Endothelial cell of umbilical vein (primary cell): ENCODE measurements at regions not wholly inside any gene's neighbourhood (a gene's known extent, or its start where the extent isn't known, plus 50 kb on each side); places are given as distances from the start of the nearest gene placed in this dataset.

Experiments
- BruUV-seq: library from RNA; stranded (reverse); fragments of 400-500 nt; replicated peaks from 2 replicates; lab custom pipeline; 2021; lab: Mats Ljungman, UMichigan
- CTCF ChIA-PET: fragments of 300-600, 350-600 bp; sonication (Branson Sonifier 250); formaldehyde crosslinking; loops from one replicate; lab custom pipeline; 2021; ENCODE audit warnings: antibody characterized with exemption, inconsistent platforms; lab: Charles Lee
- POLR2A ChIA-PET: fragments of 300-600, 350-600 bp; sonication (Branson Sonifier 250); formaldehyde crosslinking; loops from one replicate; lab custom pipeline; 2021; ENCODE audit warnings: antibody characterized with exemption, inconsistent platforms; lab: Charles Lee
- DNase-seq: peaks from one replicate; pipeline ENCODE4 v3.0.0-alpha.2; 2011; ENCODE audit warnings: low read depth, low spot score
- FAIRE-seq: peaks from 2 replicates; lab custom pipeline; 2011; peaks lifted over from hg19 to GRCh38; lab: Jason Lieb, UNC
- H2AFZ ChIP-seq: 2 replicates; pipeline ENCODE4 v1.6.0; 2012; ENCODE audit warnings: low read depth, low read length, control low read depth, inconsistent platforms
- H3K27ac ChIP-seq: 2 replicates; pipeline ENCODE4 v1.5.1; 2011; ENCODE audit warnings: low read depth, mild to moderate bottlenecking, control low read depth, low read length, moderate library complexity; ENCODE audit not compliant: insufficient read depth
- H3K27me3 ChIP-seq, 2 experiments: 2 replicates each; pipeline versions ENCODE4 v1.6.0 to v1.6.1; 2011; ENCODE audit warnings: low read length in 2 of 2, mixed read lengths in 1 of 2; ENCODE audit not compliant: control insufficient read depth in 2 of 2, insufficient read depth in 2 of 2
- H3K36me3 ChIP-seq, 2 experiments: 2 replicates in 1 of 2; 3 replicates in 1 of 2; pipeline ENCODE4 v1.5.1; 2011; ENCODE audit warnings: low read length in 2 of 2, mild to moderate bottlenecking in 1 of 2, moderate library complexity in 1 of 2; ENCODE audit not compliant: control insufficient read depth in 2 of 2, insufficient read depth in 2 of 2; ENCODE audit errors: extremely low read depth in 1 of 2
- H3K4me1 ChIP-seq: 3 replicates; pipeline ENCODE4 v1.5.1; 2011; ENCODE audit warnings: mild to moderate bottlenecking, low read length; ENCODE audit not compliant: control insufficient read depth, insufficient read depth; ENCODE audit errors: extremely low read depth
- H3K4me2 ChIP-seq: 2 replicates; pipeline ENCODE4 v1.6.1; 2011; ENCODE audit warnings: low read length, control low read depth, mixed read lengths; ENCODE audit not compliant: insufficient read depth
- H3K4me3 ChIP-seq, 3 experiments: fragments of 200-600 bp in 1 of 3; sonication (generic), shearing (Covaris generic) in 1 of 3; replicated peaks in 1 of 3; 2 replicates each; pipeline ENCODE4 v1.5.1; 2011 to 2016; ENCODE audit warnings: control low read depth in 3 of 3, low read length in 3 of 3, mild to moderate bottlenecking in 2 of 3, inconsistent platforms in 1 of 3, low read depth in 1 of 3, moderate library complexity in 1 of 3; ENCODE audit not compliant: insufficient read depth in 1 of 3
- H3K79me2 ChIP-seq: 2 replicates; pipeline ENCODE4 v1.6.0; 2012; ENCODE audit warnings: low read length, inconsistent platforms; ENCODE audit not compliant: control insufficient read depth, insufficient read depth
- H3K9ac ChIP-seq: replicated peaks from 2 replicates; pipeline ENCODE3; 2011; ENCODE audit warnings: low read length, control low read depth; ENCODE audit not compliant: insufficient read depth; ENCODE audit errors: extremely low read depth
- H3K9me1 ChIP-seq: replicated peaks from 3 replicates; pipeline ENCODE4 v1.6.0; 2011; ENCODE audit warnings: mild to moderate bottlenecking, low read length; ENCODE audit not compliant: control insufficient read depth, insufficient read depth; ENCODE audit errors: extremely low read depth
- H3K9me3 ChIP-seq: replicated peaks from 2 replicates; pipeline ENCODE4 v1.5.1; 2012; ENCODE audit warnings: low read length, inconsistent platforms; ENCODE audit not compliant: control insufficient read depth, insufficient read depth
- H4K20me1 ChIP-seq: replicated peaks from 2 replicates; pipeline ENCODE3; 2011; ENCODE audit warnings: mild to moderate bottlenecking, low read length; ENCODE audit not compliant: control insufficient read depth, insufficient read depth; ENCODE audit errors: extremely low read depth
- EZH2 ChIP-seq: IDR thresholded peaks from 2 replicates; pipeline ENCODE4 v1.6.1; 2012; ENCODE audit warnings: borderline replicate concordance, low read depth, mild to moderate bottlenecking, moderate library complexity, low read length, inconsistent platforms; ENCODE audit not compliant: severe bottlenecking
- GATA2 ChIP-seq: IDR thresholded peaks from 2 replicates; pipeline ENCODE4 v1.7.0; 2011; ENCODE audit warnings: low read depth, mild to moderate bottlenecking, moderate library complexity, mixed read lengths, low read length; ENCODE audit not compliant: insufficient read length, insufficient read depth
- JUN ChIP-seq: IDR thresholded peaks from 2 replicates; pipeline ENCODE4 v1.6.1; 2011; ENCODE audit warnings: borderline replicate concordance, low read depth; ENCODE audit not compliant: insufficient read length, insufficient read depth
- POLR2A ChIP-seq: IDR thresholded peaks from 2 replicates; pipeline ENCODE4 v1.6.1; 2012; ENCODE audit warnings: low read depth, mild to moderate bottlenecking, control low read depth, low read length
- POLR2AphosphoS5 ChIP-seq: IDR thresholded peaks from 2 replicates; pipeline ENCODE4 v1.6.1; 2012; ENCODE audit warnings: low read depth, mild to moderate bottlenecking, control low read depth, low read length, moderate library complexity; ENCODE audit not compliant: insufficient read depth
- dilution Hi-C: fragments of 300-500 bp; cut with MboI; formaldehyde crosslinking; loops from one replicate; pipeline ENCODE4 v1.15.0; 2019; ENCODE audit warnings: low sequenced_read_pairs; ENCODE audit not compliant: extremely low pct_ligation_motif_present
- intact Hi-C: fragments of 100-400 bp; cut with micrococcal nuclease; formaldehyde crosslinking; loops from one replicate; pipeline ENCODE4 v1.10.0; 2022
- TF ChIP-seq, protein P1 (sequence below), 2 donors: IDR thresholded peaks; 1 replicate in 1 of 2; 2 replicates in 1 of 2; pipeline ENCODE4 v1.5.1; 2011; ENCODE audit warnings: low read length in 2 of 2, mild to moderate bottlenecking in 2 of 2, moderate library complexity in 2 of 2, control low read depth in 1 of 2, inconsistent platforms in 1 of 2, low read depth in 1 of 2; ENCODE audit not compliant: insufficient read depth in 1 of 2; ENCODE audit errors: extremely low read depth in 1 of 2
- TF ChIP-seq, protein P2 (sequence below): IDR thresholded peaks from 2 replicates; pipeline ENCODE4 v1.6.1; 2011; ENCODE audit not compliant: insufficient read depth, insufficient read length

DNA sequence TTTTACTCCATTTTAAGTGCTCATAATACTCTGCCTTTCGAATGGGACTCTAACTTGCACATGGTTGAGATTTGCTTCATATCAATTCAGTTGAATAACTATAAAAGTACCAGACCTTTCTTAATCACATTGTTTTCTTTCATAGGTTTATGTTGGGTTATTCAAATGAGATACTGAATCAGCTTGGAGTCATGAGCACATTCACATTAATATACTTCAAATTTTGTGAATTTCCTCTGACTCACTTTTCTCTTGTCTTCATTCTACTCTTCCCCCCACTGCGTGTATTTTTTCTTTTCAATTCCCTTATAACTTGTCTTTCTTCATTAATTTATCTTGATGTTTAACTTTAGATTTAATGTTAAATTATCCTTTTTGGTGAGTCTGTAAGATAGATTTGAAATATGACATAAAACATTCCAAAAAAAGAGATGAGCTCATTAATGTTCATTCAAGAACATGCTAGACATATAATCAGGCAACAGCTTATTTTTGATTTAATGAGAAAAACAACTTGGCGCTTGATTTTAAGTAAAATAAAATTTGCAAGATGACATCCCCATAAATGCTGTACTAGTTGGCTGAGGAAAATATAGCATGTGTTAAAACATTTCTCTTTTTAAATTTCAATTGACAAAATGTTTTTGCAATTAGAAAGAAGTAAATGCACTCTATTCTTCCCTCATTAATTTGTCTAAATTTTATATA, 736.0 kb downstream of the CD109 start:
- ChIA-PET POLR2A (no interaction called here), CTCF (interaction anchor here (0.9 to 2.0 kb wide), 3 partner anchors 9 to 777 kb away, joined by 3 to 6 read pairs (median 3); no protein-coding TSS in a partner anchor)
- Histone ChIP-seq H2AFZ (no peak overlapping the region), H3K36me3 (no peaks in the 10 kb centered on the region), H3K9me1 (no peaks in the 10 kb centered on the region), H3K9ac (no peak overlapping the region), H3K4me3 (no peak overlapping the region), H3K4me1 (no peaks in the 10 kb centered on the region), H3K9me3 (no peaks in the 10 kb centered on the region), H3K79me2 (no peaks in the 10 kb centered on the region), H3K27me3 (peaks cover 0 to 4% of the 10 kb centered on the region in 2 experiments), H3K4me2 (no peak overlapping the region), H4K20me1 (no peaks in the 10 kb centered on the region), H3K27ac (no peak overlapping the region)
- dilution Hi-C loops (no loop called here), intact Hi-C loops (no loop called here)
- DNase-seq = no peak
- BruUV-seq = no TSS peak
- TF ChIP-seq EZH2 = no peak
- TF ChIP-seq, protein P1, sequence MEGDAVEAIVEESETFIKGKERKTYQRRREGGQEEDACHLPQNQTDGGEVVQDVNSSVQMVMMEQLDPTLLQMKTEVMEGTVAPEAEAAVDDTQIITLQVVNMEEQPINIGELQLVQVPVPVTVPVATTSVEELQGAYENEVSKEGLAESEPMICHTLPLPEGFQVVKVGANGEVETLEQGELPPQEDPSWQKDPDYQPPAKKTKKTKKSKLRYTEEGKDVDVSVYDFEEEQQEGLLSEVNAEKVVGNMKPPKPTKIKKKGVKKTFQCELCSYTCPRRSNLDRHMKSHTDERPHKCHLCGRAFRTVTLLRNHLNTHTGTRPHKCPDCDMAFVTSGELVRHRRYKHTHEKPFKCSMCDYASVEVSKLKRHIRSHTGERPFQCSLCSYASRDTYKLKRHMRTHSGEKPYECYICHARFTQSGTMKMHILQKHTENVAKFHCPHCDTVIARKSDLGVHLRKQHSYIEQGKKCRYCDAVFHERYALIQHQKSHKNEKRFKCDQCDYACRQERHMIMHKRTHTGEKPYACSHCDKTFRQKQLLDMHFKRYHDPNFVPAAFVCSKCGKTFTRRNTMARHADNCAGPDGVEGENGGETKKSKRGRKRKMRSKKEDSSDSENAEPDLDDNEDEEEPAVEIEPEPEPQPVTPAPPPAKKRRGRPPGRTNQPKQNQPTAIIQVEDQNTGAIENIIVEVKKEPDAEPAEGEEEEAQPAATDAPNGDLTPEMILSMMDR (IDR thresholded peaks at IDR 0.05; ENCODE audit: extremely low read depth in 1 of 2, insufficient read depth in 1 of 2, low read depth in 1 of 2, low read length in 2 of 2) = no peak
- no peak for TF ChIP-seq POLR2A
- TF ChIP-seq POLR2AphosphoS5 = no peak
- TF ChIP-seq, protein P2, sequence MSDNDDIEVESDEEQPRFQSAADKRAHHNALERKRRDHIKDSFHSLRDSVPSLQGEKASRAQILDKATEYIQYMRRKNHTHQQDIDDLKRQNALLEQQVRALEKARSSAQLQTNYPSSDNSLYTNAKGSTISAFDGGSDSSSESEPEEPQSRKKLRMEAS = no peak
- TF ChIP-seq GATA2 = no peak
- no peak for TF ChIP-seq JUN
- no peak for FAIRE-seq
